ENCODE measurements at regions not wholly inside any gene's neighbourhood (a gene's known extent, or its start where the extent isn't known, plus 50 kb on each side); places are given as distances from the start of the nearest gene placed in this dataset.
A peak's percentile ranks its signal among the peaks of the same experiment; 100 is the strongest.
"Not testable (repeated sequence)": the region's sequence is repeated elsewhere in the genome, so short reads cannot be mapped to it uniquely, and the experiment has no call there.

GRCh38 chr3:112736805-112737566 lies 96.0 kb upstream of the CCDC80 start:
- no peak for DNase-seq

- no peak for DNase-seq
Measured at GRCh38 chr3:112736386-112736785, 95.4 kb upstream of the CCDC80 start.

DNA sequence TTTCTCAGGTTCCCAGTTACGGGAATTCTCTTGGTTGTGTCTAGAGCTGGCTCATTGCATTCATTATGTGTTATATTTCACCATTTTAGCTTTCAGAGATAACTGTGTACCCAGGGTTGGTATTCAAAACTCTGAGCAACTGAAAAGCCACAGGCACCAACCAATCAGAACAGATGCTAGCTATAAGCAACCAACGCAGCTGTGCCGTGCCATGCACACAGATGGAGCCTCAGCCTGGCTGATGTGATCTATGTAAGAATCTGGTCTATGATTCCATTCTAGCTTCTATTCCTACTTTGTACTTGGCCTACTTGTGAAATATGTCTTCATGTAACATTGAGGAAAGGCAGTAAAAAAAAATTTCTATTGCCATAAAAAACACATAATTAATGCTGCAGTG lies 95.0 kb upstream of the CCDC80 start:
- DNase-seq: peak in 1 of 2 experiments; percentile 59

- peak; percentile 66 to 85 for DNase-seq
Measured at GRCh38 chr3:112734736-112735350, 93.9 kb upstream of the CCDC80 start.

DNA sequence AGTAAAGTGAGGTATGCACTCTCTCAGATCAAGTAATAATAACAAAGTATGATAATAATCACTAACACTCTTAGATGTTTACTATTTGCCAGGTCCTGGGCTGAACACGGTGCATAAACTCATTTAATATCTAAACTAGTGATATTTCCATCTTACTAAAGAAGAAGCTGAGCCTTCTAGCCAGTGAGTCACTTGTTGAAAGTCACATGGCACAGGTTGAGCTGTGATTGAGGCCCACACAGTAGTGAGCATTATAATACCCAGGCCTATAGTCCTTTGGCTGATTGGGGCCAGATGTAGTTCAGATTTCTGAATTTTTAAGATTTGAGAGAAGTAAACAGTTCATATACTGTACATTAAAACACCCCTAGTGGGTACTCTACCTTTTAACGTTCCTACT lies 93.2 kb upstream of the CCDC80 start:
- DNase-seq: no peak

DNA sequence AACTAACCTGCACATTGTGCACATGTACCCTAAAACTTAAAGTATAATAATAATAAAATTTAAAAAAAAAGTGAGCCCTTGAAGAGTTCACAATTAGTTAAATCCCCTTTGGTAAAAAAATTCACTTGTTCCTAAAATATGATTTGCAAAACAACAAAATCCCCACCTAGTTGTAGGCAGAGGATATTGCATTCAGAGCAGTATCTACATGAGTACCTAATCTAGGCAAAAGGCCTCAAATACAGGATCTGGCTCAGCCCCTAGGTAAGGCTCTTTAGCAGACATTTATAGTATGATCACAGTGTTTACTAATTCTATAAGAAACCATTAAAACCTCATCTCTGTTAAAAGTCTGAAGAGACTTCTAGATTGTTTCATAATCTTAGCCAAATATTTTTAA lies 89.3 kb upstream of the CCDC80 start:
- DNase-seq: no peak

- DNase-seq: no peak
Measured at GRCh38 chr3:112721231-112721630, 80.3 kb upstream of the CCDC80 start.

- no peak for DNase-seq
Measured at GRCh38 chr3:112718967-112719366, 78.0 kb upstream of the CCDC80 start.

- no peak for DNase-seq
Measured at GRCh38 chr3:112718516-112718915, 77.6 kb upstream of the CCDC80 start.

GRCh38 chr3:112709911-112710310 lies 69.0 kb upstream of the CCDC80 start:
- DNase-seq: no peak

DNA sequence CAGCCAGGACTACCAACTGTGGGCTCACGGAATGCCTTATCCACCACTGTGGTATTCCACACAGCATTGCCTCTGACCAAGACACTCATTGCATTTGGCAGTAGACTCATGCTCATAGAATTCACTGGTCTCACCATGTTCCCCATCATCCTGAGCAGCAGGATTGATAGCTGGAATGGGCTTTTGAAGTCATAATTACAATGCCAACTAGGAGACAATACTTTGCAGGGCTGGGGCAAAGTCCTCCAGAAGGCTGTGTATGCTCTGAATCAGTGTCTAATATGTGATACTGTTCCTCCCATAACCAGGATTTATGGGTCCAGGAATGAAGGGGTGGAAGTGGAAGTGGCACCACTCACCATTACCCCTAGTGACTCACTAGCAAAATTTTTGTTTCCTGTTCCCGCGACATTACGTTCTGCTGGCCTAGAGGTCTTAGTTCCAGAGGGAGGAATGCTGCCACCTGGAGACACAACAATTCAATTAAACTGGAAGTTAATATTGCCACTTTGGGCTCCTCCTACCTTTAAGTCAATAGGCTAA lies 58.6 kb upstream of the CCDC80 start:
- DNase-seq: no peak

DNA sequence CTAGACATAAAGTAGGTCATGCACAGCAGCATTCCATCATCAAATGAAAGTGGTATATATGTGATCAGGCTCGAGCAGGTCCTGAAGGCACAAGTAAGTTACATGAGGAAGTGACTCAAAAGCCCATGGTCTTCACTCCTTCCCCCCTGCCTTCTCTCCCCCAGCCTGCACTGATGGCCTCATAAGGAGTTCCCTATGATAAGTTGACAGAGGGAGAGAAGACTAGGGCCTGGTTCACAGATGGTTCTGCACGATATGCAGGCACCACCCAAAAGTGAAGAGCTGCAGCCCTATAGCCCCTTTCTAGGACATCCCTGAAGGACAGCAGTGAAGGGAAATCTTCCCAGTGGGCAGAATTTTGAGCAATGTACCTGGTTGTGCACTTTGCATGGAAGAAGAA lies 57.5 kb upstream of the CCDC80 start:
- not testable (repeated sequence) for DNase-seq

GRCh38 chr3:112696244-112696643 lies 55.3 kb upstream of the CCDC80 start:
- peak in 1 of 2 experiments; percentile 68 for DNase-seq

GRCh38 chr3:112695377-112696108 lies 54.6 kb upstream of the CCDC80 start:
- peak in 1 of 2 experiments; percentile 17 for DNase-seq

DNA sequence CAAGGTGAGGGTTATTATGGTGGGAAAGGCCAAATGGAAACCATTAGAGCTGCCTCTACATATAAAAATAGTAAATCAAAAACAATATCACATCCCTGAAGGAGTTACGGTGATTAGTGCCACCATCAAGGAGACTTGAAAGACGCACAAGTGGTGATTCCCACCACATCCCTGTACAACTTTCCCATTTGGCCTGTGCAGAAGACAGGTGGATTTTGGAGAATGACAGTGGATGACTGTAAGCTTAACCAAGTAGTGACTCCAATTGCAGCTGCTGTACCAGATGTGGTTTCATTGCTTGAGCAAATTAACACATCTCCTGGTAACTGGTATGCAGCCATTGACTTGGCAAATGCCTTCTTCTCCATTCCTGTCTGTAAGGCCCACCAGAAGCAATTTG lies 54.0 kb upstream of the CCDC80 start:
- DNase-seq: not testable (repeated sequence)

DNA sequence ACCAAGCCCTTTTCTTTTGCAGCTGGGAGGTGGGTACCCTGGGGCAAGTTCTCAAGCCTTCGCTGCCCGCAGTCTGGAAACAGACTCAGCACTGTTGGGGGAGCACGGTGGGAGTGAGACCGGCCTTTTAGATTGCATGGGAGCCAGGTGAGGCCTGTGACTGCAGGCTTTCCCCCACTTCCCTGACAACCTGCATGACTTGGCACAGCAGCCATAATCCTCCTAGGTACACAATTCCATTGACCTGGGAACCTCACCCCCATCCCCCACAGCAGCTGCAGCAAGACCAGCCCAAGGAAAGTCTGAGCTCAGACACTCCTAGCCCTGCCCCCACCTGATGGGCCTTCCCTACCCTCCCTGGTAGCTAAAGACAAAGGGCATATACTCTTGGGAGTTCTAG lies 52.2 kb upstream of the CCDC80 start:
- no peak for DNase-seq
